GM21515 (cell line): ENCODE measurements at regions not wholly inside any gene's neighbourhood (a gene's known extent, or its start where the extent isn't known, plus 50 kb on each side); places are given as distances from the start of the nearest gene placed in this dataset.

ENCODE experiments used
- ATAC-seq: cut with Tn5 transposase; IDR thresholded peaks from one replicate; pipeline ENCODE4 v1.9.1; 2021; ENCODE audit not compliant: unreplicated experiment

- ATAC-seq, result no peak
Observed at GRCh38 chr7:109261781-109262180, 692.1 kb downstream of the DNAJB9 start.

- ATAC-seq, result no peak
Observed at GRCh38 chr7:109266610-109267009, 696.9 kb downstream of the DNAJB9 start.

GRCh38 chr7:109276348-109276747 is 706.7 kb downstream of the DNAJB9 start:
- ATAC-seq, result no peak

GRCh38 chr7:109282726-109283125 is 713.1 kb downstream of the DNAJB9 start:
- ATAC-seq, result no peak

- no peak for ATAC-seq
Observed at GRCh38 chr7:109284943-109285342, 715.3 kb downstream of the DNAJB9 start.

GRCh38 chr7:109295158-109295557 is 725.5 kb downstream of the DNAJB9 start:
- no peak for ATAC-seq

- ATAC-seq, result no peak
Observed at GRCh38 chr7:109308816-109309215, 739.1 kb downstream of the DNAJB9 start.

- no peak for ATAC-seq
Observed at GRCh38 chr7:109309790-109310189, 740.1 kb downstream of the DNAJB9 start.

GRCh38 chr7:109318136-109318535 is 748.5 kb downstream of the DNAJB9 start:
- no peak for ATAC-seq

- no peak for ATAC-seq
Observed at GRCh38 chr7:109322833-109323232, 753.2 kb downstream of the DNAJB9 start.

- ATAC-seq, result no peak
Observed at GRCh38 chr7:109331423-109331822, 761.7 kb downstream of the DNAJB9 start.

- no peak for ATAC-seq
Observed at GRCh38 chr7:109335951-109336350, 766.3 kb downstream of the DNAJB9 start.

GRCh38 chr7:109336531-109336930 is 766.9 kb downstream of the DNAJB9 start:
- no peak for ATAC-seq

- no peak for ATAC-seq
Observed at GRCh38 chr7:109343678-109344077, 774.0 kb downstream of the DNAJB9 start.

- no peak for ATAC-seq
Observed at GRCh38 chr7:109351493-109351892, 781.8 kb downstream of the DNAJB9 start.

GRCh38 chr7:109354000-109354399 is 784.3 kb downstream of the DNAJB9 start:
- ATAC-seq, result no peak

- ATAC-seq, result no peak
Observed at GRCh38 chr7:109354552-109354951, 784.9 kb downstream of the DNAJB9 start.

GRCh38 chr7:109375823-109376222 is 806.1 kb downstream of the DNAJB9 start:
- ATAC-seq, result no peak

GRCh38 chr7:109376576-109376975 is 806.9 kb downstream of the DNAJB9 start:
- no peak for ATAC-seq

GRCh38 chr7:109377076-109377884 is 807.6 kb downstream of the DNAJB9 start:
- no peak for ATAC-seq

- no peak for ATAC-seq
Observed at GRCh38 chr7:109386959-109387358, 817.3 kb downstream of the DNAJB9 start.

- ATAC-seq, result no peak
Observed at GRCh38 chr7:109387530-109387929, 817.9 kb downstream of the DNAJB9 start.

- no peak for ATAC-seq
Observed at GRCh38 chr7:109391240-109391639, 821.6 kb downstream of the DNAJB9 start.
